Ishikawa (cell line): ENCODE measurements at regions not wholly inside any gene's neighbourhood (a gene's known extent, or its start where the extent isn't known, plus 50 kb on each side); places are given as distances from the start of the nearest gene placed in this dataset.

ENCODE experiments used
- CEBPB ChIP-seq: IDR thresholded peaks from 2 replicates; pipeline ENCODE4 v1.6.1; 2012
- CREB1 ChIP-seq: IDR thresholded peaks from 2 replicates; pipeline ENCODE4 v1.6.1; 2012; ENCODE audit warnings: low read depth
- EGR1 ChIP-seq: IDR thresholded peaks from 2 replicates; pipeline ENCODE4 v1.6.1; 2012
- EP300 ChIP-seq: IDR thresholded peaks from 2 replicates; pipeline ENCODE4 v1.6.1; 2012; ENCODE audit warnings: borderline replicate concordance
- FOXM1 ChIP-seq: IDR thresholded peaks from 2 replicates; pipeline ENCODE4 v1.6.1; 2012; ENCODE audit warnings: low read depth, borderline replicate concordance
- NFIC ChIP-seq: IDR thresholded peaks from 2 replicates; pipeline ENCODE4 v1.6.1; 2012
- RAD21 ChIP-seq: IDR thresholded peaks from 2 replicates; pipeline ENCODE4 v1.6.1; 2012; ENCODE audit warnings: low read depth
- TAF1 ChIP-seq: IDR thresholded peaks from 2 replicates; pipeline ENCODE4 v1.6.1; 2012; ENCODE audit warnings: low read depth, mild to moderate bottlenecking
- TCF12 ChIP-seq: IDR thresholded peaks from 2 replicates; pipeline ENCODE4 v1.6.1; 2012; ENCODE audit warnings: low read depth
- TEAD4 ChIP-seq: IDR thresholded peaks from 2 replicates; pipeline ENCODE4 v1.6.1; 2012
- YY1 ChIP-seq: IDR thresholded peaks from 2 replicates; pipeline ENCODE4 v1.6.1; 2012; ENCODE audit warnings: low read depth
- ZBTB7A ChIP-seq: IDR thresholded peaks from 2 replicates; pipeline ENCODE4 v1.6.1; 2012; ENCODE audit warnings: low read depth
- TF ChIP-seq, protein P1 (sequence below): IDR thresholded peaks from 2 replicates; pipeline ENCODE4 v1.6.1; 2012
- TF ChIP-seq, protein P2 (sequence below): IDR thresholded peaks from 2 replicates; pipeline ENCODE4 v1.6.1; 2012
- TF ChIP-seq, protein P3 (sequence below): IDR thresholded peaks from 2 replicates; pipeline ENCODE4 v1.6.1; 2012; ENCODE audit warnings: low read depth, mild to moderate bottlenecking

DNA sequence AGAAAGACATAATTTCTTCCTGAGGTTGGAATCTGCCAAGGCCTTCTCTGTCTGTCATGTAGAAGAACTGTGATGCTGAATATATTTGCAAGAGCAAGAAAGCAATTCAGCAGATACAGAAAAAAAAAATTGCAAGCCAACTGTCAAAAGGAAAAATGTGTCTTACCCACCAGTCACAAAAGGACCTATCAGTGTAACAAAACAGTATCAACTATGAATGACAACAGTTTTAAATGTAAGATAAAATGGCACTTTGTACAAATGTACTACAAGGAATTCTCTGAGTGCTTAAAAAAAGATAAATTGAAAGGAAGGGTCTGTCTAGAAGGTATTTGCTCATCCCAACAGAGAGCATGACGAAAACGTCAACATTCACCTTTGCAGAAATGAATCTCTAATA lies 185.3 kb upstream of the TFAP2D start:
- TF ChIP-seq EGR1, result no peak
- TF ChIP-seq, protein P1, sequence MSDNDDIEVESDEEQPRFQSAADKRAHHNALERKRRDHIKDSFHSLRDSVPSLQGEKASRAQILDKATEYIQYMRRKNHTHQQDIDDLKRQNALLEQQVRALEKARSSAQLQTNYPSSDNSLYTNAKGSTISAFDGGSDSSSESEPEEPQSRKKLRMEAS, result no peak
- no peak for TF ChIP-seq ZBTB7A
- TF ChIP-seq TAF1, result no peak
- TF ChIP-seq FOXM1, result no peak
- no peak for TF ChIP-seq CREB1
- no peak for TF ChIP-seq RAD21
- TF ChIP-seq TCF12, result no peak
- TF ChIP-seq TEAD4, result no peak
- TF ChIP-seq YY1, result no peak
- TF ChIP-seq, protein P2, sequence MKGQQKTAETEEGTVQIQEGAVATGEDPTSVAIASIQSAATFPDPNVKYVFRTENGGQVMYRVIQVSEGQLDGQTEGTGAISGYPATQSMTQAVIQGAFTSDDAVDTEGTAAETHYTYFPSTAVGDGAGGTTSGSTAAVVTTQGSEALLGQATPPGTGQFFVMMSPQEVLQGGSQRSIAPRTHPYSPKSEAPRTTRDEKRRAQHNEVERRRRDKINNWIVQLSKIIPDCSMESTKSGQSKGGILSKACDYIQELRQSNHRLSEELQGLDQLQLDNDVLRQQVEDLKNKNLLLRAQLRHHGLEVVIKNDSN, result no peak
- TF ChIP-seq, protein P3, sequence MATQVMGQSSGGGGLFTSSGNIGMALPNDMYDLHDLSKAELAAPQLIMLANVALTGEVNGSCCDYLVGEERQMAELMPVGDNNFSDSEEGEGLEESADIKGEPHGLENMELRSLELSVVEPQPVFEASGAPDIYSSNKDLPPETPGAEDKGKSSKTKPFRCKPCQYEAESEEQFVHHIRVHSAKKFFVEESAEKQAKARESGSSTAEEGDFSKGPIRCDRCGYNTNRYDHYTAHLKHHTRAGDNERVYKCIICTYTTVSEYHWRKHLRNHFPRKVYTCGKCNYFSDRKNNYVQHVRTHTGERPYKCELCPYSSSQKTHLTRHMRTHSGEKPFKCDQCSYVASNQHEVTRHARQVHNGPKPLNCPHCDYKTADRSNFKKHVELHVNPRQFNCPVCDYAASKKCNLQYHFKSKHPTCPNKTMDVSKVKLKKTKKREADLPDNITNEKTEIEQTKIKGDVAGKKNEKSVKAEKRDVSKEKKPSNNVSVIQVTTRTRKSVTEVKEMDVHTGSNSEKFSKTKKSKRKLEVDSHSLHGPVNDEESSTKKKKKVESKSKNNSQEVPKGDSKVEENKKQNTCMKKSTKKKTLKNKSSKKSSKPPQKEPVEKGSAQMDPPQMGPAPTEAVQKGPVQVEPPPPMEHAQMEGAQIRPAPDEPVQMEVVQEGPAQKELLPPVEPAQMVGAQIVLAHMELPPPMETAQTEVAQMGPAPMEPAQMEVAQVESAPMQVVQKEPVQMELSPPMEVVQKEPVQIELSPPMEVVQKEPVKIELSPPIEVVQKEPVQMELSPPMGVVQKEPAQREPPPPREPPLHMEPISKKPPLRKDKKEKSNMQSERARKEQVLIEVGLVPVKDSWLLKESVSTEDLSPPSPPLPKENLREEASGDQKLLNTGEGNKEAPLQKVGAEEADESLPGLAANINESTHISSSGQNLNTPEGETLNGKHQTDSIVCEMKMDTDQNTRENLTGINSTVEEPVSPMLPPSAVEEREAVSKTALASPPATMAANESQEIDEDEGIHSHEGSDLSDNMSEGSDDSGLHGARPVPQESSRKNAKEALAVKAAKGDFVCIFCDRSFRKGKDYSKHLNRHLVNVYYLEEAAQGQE, result no peak
- TF ChIP-seq EP300, result no peak
- no peak for TF ChIP-seq CEBPB
- TF ChIP-seq NFIC, result no peak

DNA sequence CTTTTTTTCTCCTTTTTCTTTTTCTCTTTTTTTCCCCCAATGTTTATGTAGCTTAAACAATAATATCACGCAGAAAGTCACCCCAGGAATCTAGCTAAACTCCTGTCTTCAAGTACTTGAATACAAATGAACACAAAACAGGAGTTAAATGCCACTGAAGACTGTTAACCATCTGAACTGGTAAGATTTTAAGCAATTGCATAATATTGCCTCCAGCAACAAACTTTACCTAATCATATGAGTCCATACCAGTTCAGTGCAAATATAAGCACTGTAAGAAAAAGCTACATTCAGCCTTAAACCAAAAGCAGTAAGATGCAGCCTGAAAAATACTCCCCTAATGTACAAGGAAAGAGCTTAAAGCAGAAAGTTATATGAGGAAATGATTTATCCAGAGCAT lies 173.9 kb upstream of the TFAP2D start:
- TF ChIP-seq CEBPB (no peak), YY1 (no peak), TCF12 (no peak), CREB1 (no peak), RAD21 (no peak), NFIC (no peak), EP300 (no peak), FOXM1 (no peak), TAF1 (no peak), ZBTB7A (no peak), EGR1 (no peak), TEAD4 (no peak)
- TF ChIP-seq, protein P2, result no peak
- TF ChIP-seq, protein P3, result no peak
- TF ChIP-seq, protein P1, result no peak

DNA sequence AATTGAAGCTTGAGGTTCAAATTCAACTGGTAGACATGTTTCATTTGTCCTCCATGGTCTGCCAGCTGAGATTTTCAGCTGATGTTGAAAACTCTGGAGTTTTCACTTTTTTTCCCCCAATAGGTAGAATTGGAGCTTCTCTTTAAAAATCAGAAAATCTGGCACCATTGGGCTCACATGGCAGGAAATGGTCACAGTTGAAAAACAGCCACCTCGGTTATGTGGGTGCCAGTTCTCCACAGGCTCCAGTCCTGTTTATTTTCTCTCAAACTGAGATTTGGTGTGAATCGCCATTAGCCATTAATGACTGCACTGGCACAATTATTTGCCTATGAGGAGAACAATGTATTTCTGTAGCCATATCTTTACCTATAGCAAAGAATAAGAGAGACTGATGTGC lies 171.4 kb upstream of the TFAP2D start:
- TF ChIP-seq NFIC (no peak), CEBPB (no peak)

DNA sequence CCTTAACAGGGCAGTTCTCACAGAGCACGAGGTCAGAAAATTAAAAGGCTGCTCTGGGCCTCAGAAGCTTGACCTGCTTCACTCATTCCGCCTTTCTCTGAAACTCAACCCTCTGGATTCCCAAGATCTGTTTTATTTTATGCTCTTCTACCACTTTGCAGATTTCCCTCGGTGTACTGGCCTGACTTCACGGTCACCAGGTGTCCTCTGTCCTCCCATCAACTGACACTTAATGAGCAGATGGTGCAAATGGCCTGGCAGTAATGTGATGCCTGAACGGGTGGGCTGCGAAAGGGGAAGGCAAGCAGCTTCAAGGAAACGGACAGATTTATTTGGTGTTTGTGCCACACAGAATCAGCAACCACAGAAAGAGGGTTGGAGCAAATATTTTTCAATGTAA lies 169.7 kb upstream of the TFAP2D start:
- TF ChIP-seq FOXM1, result no peak
- no peak for TF ChIP-seq ZBTB7A
- no peak for TF ChIP-seq TCF12
- no peak for TF ChIP-seq CEBPB
- TF ChIP-seq CREB1, result no peak
- TF ChIP-seq, protein P2, result no peak
- TF ChIP-seq, protein P1, result no peak
- no peak for TF ChIP-seq TEAD4
- no peak for TF ChIP-seq EP300
- TF ChIP-seq EGR1, result no peak
- TF ChIP-seq YY1, result no peak
- TF ChIP-seq, protein P3, result no peak
- TF ChIP-seq RAD21, result no peak
- TF ChIP-seq TAF1, result no peak
- no peak for TF ChIP-seq NFIC
